Transverse colon (tissue), 4 donors: ENCODE measurements at regions not wholly inside any gene's neighbourhood (a gene's known extent, or its start where the extent isn't known, plus 50 kb on each side); places are given as distances from the start of the nearest gene placed in this dataset.
A peak's percentile ranks its signal among the peaks of the same experiment; 100 is the strongest.

Source experiments
- DNase-seq: peaks from one replicate; pipeline ENCODE4 v3.0.0-alpha.2; 2019
- H3K27ac ChIP-seq, 4 donors: fragments of 200-600 bp; sonication (generic); 2 replicates each; pipeline ENCODE4 v1.5.1; 2016 to 2018; ENCODE audit warnings: inconsistent platforms in 4 of 4
- H3K27me3 ChIP-seq: fragments of 200-600 bp; sonication (generic); 2 replicates; pipeline ENCODE4 v1.5.1; 2017; ENCODE audit warnings: inconsistent platforms
- H3K36me3 ChIP-seq, 4 donors: fragments of 200-600 bp; sonication (generic); 2 replicates each; pipeline ENCODE4 v1.5.1; 2017 to 2019; ENCODE audit warnings: inconsistent platforms in 4 of 4
- H3K4me1 ChIP-seq, 4 donors: fragments of 200-600 bp; sonication (generic); 2 replicates each; pipeline ENCODE4 v1.5.1; 2017 to 2020; ENCODE audit warnings: inconsistent platforms in 4 of 4
- H3K4me3 ChIP-seq, 4 donors: fragments of 200-600 bp; sonication (generic); 1 replicate in 1 of 4; 2 replicates in 3 of 4; pipeline versions ENCODE4 v1.5.1 to v1.6.1; 2017 to 2019; ENCODE audit warnings: inconsistent platforms in 4 of 4
- H3K9me3 ChIP-seq, 2 donors: fragments of 200-600 bp; sonication (generic); 2 replicates each; pipeline ENCODE4 v1.5.1; 2017 to 2019; ENCODE audit warnings: inconsistent platforms in 2 of 2
- CTCF ChIP-seq, 5 experiments: fragments of 200-600 bp in 3 of 5; fragments of 450-650 bp in 2 of 5; sonication (generic) in 3 of 5; IDR thresholded peaks; 1 replicate in 2 of 5; 2 replicates in 3 of 5; pipeline ENCODE4 v1.5.1; 2016 to 2017; ENCODE audit warnings: antibody characterized with exemption in 5 of 5, inconsistent platforms in 3 of 5, mild to moderate bottlenecking in 2 of 5, moderate library complexity in 1 of 5
- EP300 ChIP-seq: sonication (generic); formaldehyde crosslinking; IDR thresholded peaks from one replicate; pipeline ENCODE4 v1.6.1; 2017; ENCODE audit warnings: antibody characterized with exemption, low read depth
- POLR2A ChIP-seq: fragments of 450-650 bp; IDR thresholded peaks from one replicate; pipeline ENCODE4 v1.6.1; 2016; ENCODE audit warnings: antibody characterized with exemption, mild to moderate bottlenecking, moderate library complexity
- POLR2AphosphoS5 ChIP-seq, 3 donors: sonication (generic); formaldehyde crosslinking; IDR thresholded peaks; one replicate each; pipeline ENCODE4 v1.6.1; 2016; ENCODE audit warnings: antibody characterized with exemption in 3 of 3
- WGBS, 2 donors: methylation state at CpG; one replicate each; pipeline ENCODE4 v1.1.5; 2018; ENCODE audit warnings: low coverage in 1 of 2; 5-methylcytosine and 5-hydroxymethylcytosine counted together
- in situ Hi-C, 4 donors: fragments of 200-750 bp; cut with MboI; loops; one replicate each; pipeline versions ENCODE4 v1.15.0 to v1.15.1; 2017; ENCODE audit warnings: low sequenced_read_pairs in 3 of 4, low pct_ligation_motif_present in 1 of 4, low pct_unique_long_range_greater_than_20kb in 1 of 4
- intact Hi-C: fragments of 100-400 bp; cut with DNase I; formaldehyde crosslinking; loops from one replicate; pipeline ENCODE4 v1.15.1; 2023; ENCODE audit warnings: low total_unique reads

- no peaks in the 10 kb centered on the region for H3K36me3 ChIP-seq
- H3K27me3 ChIP-seq, result no peaks in the 10 kb centered on the region
- 90 to 92% methylated on average over 4 to 10 of the region's 10 CpGs for WGBS, 2 donors
- H3K27ac ChIP-seq, result no peak overlapping the region
- intact Hi-C loops, result no loop called here
- TF ChIP-seq POLR2A (no peak), EP300 (no peak), CTCF (IDR thresholded peaks at IDR 0.05) (no peak), POLR2AphosphoS5 (IDR thresholded peaks at IDR 0.05) (no peak)
- no peaks in the 10 kb centered on the region for H3K4me1 ChIP-seq
- no peak for DNase-seq
- H3K4me3 ChIP-seq, result no peak overlapping the region
- in situ Hi-C loops, result no loop called here
- H3K9me3 ChIP-seq, result no peaks in the 10 kb centered on the region
Observed at GRCh38 chr4:111755571-111755970, 389.7 kb upstream of the FAM241A start.

- DNase-seq, result no peak
- intact Hi-C loops, result no loop called here
- in situ Hi-C loops, result no loop called here
Observed at GRCh38 chr4:111761531-111761930, 383.7 kb upstream of the FAM241A start.

DNA sequence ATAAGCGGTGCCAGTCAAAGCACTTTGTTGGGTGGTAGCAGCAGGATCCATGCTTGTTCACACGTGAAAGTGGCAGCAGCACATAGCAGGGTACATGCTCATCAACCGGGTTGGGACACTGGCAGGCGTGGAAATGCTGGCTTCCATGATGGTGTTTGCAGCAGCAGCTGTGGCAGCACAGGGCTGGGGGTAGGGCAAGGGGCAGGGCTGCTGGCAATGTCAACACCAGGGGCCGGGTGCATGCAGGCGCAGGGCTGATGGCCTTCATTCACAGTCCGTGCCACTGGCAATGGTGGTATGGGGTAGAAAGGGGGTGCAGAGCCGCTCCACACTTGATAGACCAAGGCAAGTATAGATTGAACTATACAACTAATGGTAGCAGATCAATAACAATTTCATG lies 374.7 kb upstream of the FAM241A start:
- TF ChIP-seq EP300 (no peak), CTCF (IDR thresholded peaks at IDR 0.05) (no peak), POLR2AphosphoS5 (IDR thresholded peaks at IDR 0.05) (no peak), POLR2A (no peak)
- in situ Hi-C loops, result no loop called here
- 40 to 74% methylated on average over 1 to 8 of the region's 8 CpGs for WGBS, 2 donors

More at GRCh38 chr4:111761531-111761930, 383.7 kb upstream of the FAM241A start:
- H3K9me3 ChIP-seq, result no peaks in the 10 kb centered on the region
- H3K4me3 ChIP-seq, result no peak overlapping the region
- H3K27me3 ChIP-seq, result no peaks in the 10 kb centered on the region
- no peaks in the 10 kb centered on the region for H3K36me3 ChIP-seq
- TF ChIP-seq POLR2AphosphoS5 (IDR thresholded peaks at IDR 0.05) (no peak), EP300 (no peak), POLR2A (no peak), CTCF (IDR thresholded peaks at IDR 0.05) (no peak)
- H3K4me1 ChIP-seq, result no peaks in the 10 kb centered on the region
- 37 to 53% methylated on average over 4 of the region's 4 CpGs for WGBS, 2 donors
- H3K27ac ChIP-seq, result no peak overlapping the region

GRCh38 chr4:111773858-111774257 lies 371.4 kb upstream of the FAM241A start:
- no peak for TF ChIP-seq POLR2A
- no peak for TF ChIP-seq CTCF (IDR thresholded peaks at IDR 0.05)
- no peak for TF ChIP-seq EP300
- TF ChIP-seq POLR2AphosphoS5 (IDR thresholded peaks at IDR 0.05), result no peak
- H3K4me1 ChIP-seq, result peaks cover 0 to 8% (median 0%) of the 10 kb centered on the region in 4 donors
- WGBS, 2 donors, result 27% methylated on average over 3 of the region's 3 CpGs; no CpG with 5 or more reads in 1 of the 2 donors
- in situ Hi-C loops (no loop called here), intact Hi-C loops (no loop called here)
- no peak overlapping the region for H3K4me3 ChIP-seq
- no peaks in the 10 kb centered on the region for H3K9me3 ChIP-seq
- peak; percentile 73 for DNase-seq
- no peaks in the 10 kb centered on the region for H3K27me3 ChIP-seq
- no peaks in the 10 kb centered on the region for H3K36me3 ChIP-seq
- H3K27ac ChIP-seq, result no peak overlapping the region

More for the DNA sequence above, 374.7 kb upstream of the FAM241A start:
- peaks cover 0 to 8% (median 0%) of the 10 kb centered on the region in 4 donors for H3K4me1 ChIP-seq
- H3K9me3 ChIP-seq, result no peaks in the 10 kb centered on the region
- intact Hi-C loops, result no loop called here
- no peak overlapping the region for H3K27ac ChIP-seq
- H3K36me3 ChIP-seq, result no peaks in the 10 kb centered on the region
- no peak for DNase-seq
- no peaks in the 10 kb centered on the region for H3K27me3 ChIP-seq
- H3K4me3 ChIP-seq, result no peak overlapping the region
